CD14-positive monocyte (primary cell): ENCODE measurements at regions not wholly inside any gene's neighbourhood (a gene's known extent, or its start where the extent isn't known, plus 50 kb on each side); places are given as distances from the start of the nearest gene placed in this dataset.

Experiments used
- DNase-seq, 3 donors: peaks; one replicate each; pipeline ENCODE4 v3.0.0-alpha.2; 2011 to 2022
- H2AFZ ChIP-seq: 2 replicates; pipeline ENCODE4 v1.6.0; 2012; ENCODE audit warnings: mild to moderate bottlenecking, low read depth, low read length, inconsistent platforms; ENCODE audit not compliant: insufficient read depth, poor library complexity, severe bottlenecking
- H3K27ac ChIP-seq, 2 donors: 1 replicate in 1 of 2; 2 replicates in 1 of 2; pipeline ENCODE4 v1.5.1; 2012 to 2013; ENCODE audit warnings: low read length in 2 of 2, control low read depth in 1 of 2, inconsistent platforms in 1 of 2, low read depth in 1 of 2, mild to moderate bottlenecking in 1 of 2
- H3K27me3 ChIP-seq, 2 donors: one replicate each; pipeline versions ENCODE4 v1.6.0 to v1.6.1; 2011 to 2013; ENCODE audit warnings: low read length in 2 of 2; ENCODE audit not compliant: control insufficient read depth in 2 of 2, insufficient read depth in 2 of 2
- H3K36me3 ChIP-seq, 2 donors: replicated peaks in 1 of 2; 1 replicate in 1 of 2; 2 replicates in 1 of 2; pipeline versions ENCODE4 v1.5.1 to v1.6.1; 2012 to 2013; ENCODE audit warnings: low read length in 2 of 2, control low read depth in 1 of 2, inconsistent platforms in 1 of 2, mild to moderate bottlenecking in 1 of 2; ENCODE audit not compliant: insufficient read depth in 2 of 2, control insufficient read depth in 1 of 2
- H3K4me1 ChIP-seq, 2 donors: 1 replicate in 1 of 2; 2 replicates in 1 of 2; pipeline versions ENCODE4 v1.5.1 to v1.6.1; 2012 to 2013; ENCODE audit warnings: low read length in 2 of 2, control low read depth in 1 of 2, inconsistent platforms in 1 of 2, mild to moderate bottlenecking in 1 of 2, moderate library complexity in 1 of 2; ENCODE audit not compliant: insufficient read depth in 2 of 2, control insufficient read depth in 1 of 2
- H3K4me2 ChIP-seq: replicated peaks from 2 replicates; pipeline ENCODE3; 2012; ENCODE audit warnings: low read length, moderate library complexity, mild to moderate bottlenecking; ENCODE audit not compliant: poor library complexity, severe bottlenecking; ENCODE audit errors: extremely low read depth
- H3K4me3 ChIP-seq, 3 experiments: fragments of 200-600 bp in 1 of 3; sonication (generic) in 1 of 3; replicated peaks in 1 of 3; 1 replicate in 2 of 3; 2 replicates in 1 of 3; pipeline ENCODE4 v1.5.1; 2011 to 2013; ENCODE audit warnings: low read length in 3 of 3, mild to moderate bottlenecking in 3 of 3, control low read depth in 2 of 3, low read depth in 2 of 3, inconsistent platforms in 1 of 3, moderate library complexity in 1 of 3
- H3K79me2 ChIP-seq: 2 replicates; pipeline ENCODE4 v1.6.0; 2012; ENCODE audit warnings: mild to moderate bottlenecking, control low read depth, inconsistent platforms, low read length, moderate library complexity; ENCODE audit not compliant: insufficient read depth
- H3K9ac ChIP-seq: 2 replicates; pipeline ENCODE4 v1.6.0; 2017; ENCODE audit warnings: low read length, mild to moderate bottlenecking; ENCODE audit not compliant: insufficient read depth, poor library complexity, severe bottlenecking
- H3K9me3 ChIP-seq, 2 donors: replicated peaks in 1 of 2; 1 replicate in 1 of 2; 2 replicates in 1 of 2; pipeline versions ENCODE4 v1.5.1 to v1.6.1; 2012 to 2013; ENCODE audit warnings: low read length in 2 of 2, control low read depth in 1 of 2; ENCODE audit not compliant: control insufficient read depth in 1 of 2, insufficient read depth in 1 of 2
- H4K20me1 ChIP-seq: 2 replicates; pipeline ENCODE4 v1.6.0; 2012; ENCODE audit warnings: mild to moderate bottlenecking, low read length, control low read depth, moderate library complexity; ENCODE audit not compliant: insufficient read depth
- H3K27ac Mint-ChIP-seq, 7 donors: one replicate each; pipeline ENCODE4 v1.8.0; 2020; ENCODE audit warnings: mild to moderate bottlenecking in 7 of 7, mixed read lengths in 7 of 7, moderate library complexity in 6 of 7, inconsistent platforms in 2 of 7
- H3K27me3 Mint-ChIP-seq, 3 donors: one replicate each; pipeline ENCODE4 v1.8.0; 2021 to 2022; ENCODE audit warnings: low read depth in 3 of 3, mild to moderate bottlenecking in 3 of 3, mixed read lengths in 3 of 3, moderate library complexity in 3 of 3, inconsistent platforms in 1 of 3
- H3K36me3 Mint-ChIP-seq, 2 donors: one replicate each; pipeline ENCODE4 v1.8.0; 2020; ENCODE audit warnings: mixed read lengths in 2 of 2, inconsistent platforms in 1 of 2, mild to moderate bottlenecking in 1 of 2
- H3K4me1 Mint-ChIP-seq: one replicate; pipeline ENCODE4 v1.8.0; 2020; ENCODE audit warnings: mild to moderate bottlenecking, mixed read lengths
- H3K4me3 Mint-ChIP-seq, 2 donors: one replicate each; pipeline ENCODE4 v1.8.0; 2020; ENCODE audit warnings: mild to moderate bottlenecking in 2 of 2, mixed read lengths in 2 of 2, moderate library complexity in 1 of 2
- H3K9me3 Mint-ChIP-seq, 7 donors: one replicate each; pipeline ENCODE4 v1.8.0; 2020 to 2022; ENCODE audit warnings: mixed read lengths in 7 of 7, mild to moderate bottlenecking in 6 of 7, moderate library complexity in 6 of 7, inconsistent platforms in 2 of 7
- WGBS: methylation state at CpG from one replicate; pipeline ENCODE4 v1.1.5; 2013; ENCODE audit warnings: missing lambda C conversion rate; ENCODE audit not compliant: insufficient coverage; 5-methylcytosine and 5-hydroxymethylcytosine counted together
- intact Hi-C, 2 donors: fragments of 100-400 bp; cut with micrococcal nuclease; formaldehyde crosslinking; loops; one replicate each; pipeline versions ENCODE4 v1.15.0 to v1.15.1; 2023
- TF ChIP-seq, protein P1 (sequence below): fragments of 200-600 bp; IDR thresholded peaks from one replicate; pipeline ENCODE4 v1.8.0; 2022; ENCODE audit warnings: antibody characterized with exemption, mild to moderate bottlenecking

DNA sequence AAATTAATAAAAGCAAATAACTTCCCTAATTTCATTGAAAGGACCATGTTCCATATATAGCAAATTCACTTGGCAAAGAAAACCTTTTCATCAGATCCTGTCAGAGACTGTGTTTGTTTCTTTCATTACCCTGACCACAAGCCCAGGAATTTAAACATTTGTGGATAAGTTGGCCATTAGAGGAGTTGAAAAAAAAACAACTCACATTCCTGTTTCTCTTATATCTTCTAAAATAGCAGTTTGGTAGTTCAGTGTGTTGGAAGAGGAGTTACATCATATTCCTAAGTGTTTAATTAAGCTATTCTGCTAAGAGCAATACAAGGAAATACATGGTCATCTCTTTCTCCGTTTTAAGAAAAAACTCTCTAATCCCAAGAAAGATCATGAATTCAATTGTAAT is 505.6 kb downstream of the TLE1 start:
- Mint-ChIP-seq H3K4me1 (no peaks in the 10 kb centered on the region), H3K9me3 (peaks cover 0 to 3% (median 0%) of the 10 kb centered on the region in 7 donors), H3K27ac (no peak overlapping the region), H3K36me3 (no peaks in the 10 kb centered on the region), H3K27me3 (peaks cover 0 to 2% (median 0%) of the 10 kb centered on the region in 3 donors), H3K4me3 (no peak overlapping the region)
- H3K4me2 ChIP-seq = no peak overlapping the region
- TF ChIP-seq, protein P1, sequence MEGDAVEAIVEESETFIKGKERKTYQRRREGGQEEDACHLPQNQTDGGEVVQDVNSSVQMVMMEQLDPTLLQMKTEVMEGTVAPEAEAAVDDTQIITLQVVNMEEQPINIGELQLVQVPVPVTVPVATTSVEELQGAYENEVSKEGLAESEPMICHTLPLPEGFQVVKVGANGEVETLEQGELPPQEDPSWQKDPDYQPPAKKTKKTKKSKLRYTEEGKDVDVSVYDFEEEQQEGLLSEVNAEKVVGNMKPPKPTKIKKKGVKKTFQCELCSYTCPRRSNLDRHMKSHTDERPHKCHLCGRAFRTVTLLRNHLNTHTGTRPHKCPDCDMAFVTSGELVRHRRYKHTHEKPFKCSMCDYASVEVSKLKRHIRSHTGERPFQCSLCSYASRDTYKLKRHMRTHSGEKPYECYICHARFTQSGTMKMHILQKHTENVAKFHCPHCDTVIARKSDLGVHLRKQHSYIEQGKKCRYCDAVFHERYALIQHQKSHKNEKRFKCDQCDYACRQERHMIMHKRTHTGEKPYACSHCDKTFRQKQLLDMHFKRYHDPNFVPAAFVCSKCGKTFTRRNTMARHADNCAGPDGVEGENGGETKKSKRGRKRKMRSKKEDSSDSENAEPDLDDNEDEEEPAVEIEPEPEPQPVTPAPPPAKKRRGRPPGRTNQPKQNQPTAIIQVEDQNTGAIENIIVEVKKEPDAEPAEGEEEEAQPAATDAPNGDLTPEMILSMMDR = no peak
- H3K27ac ChIP-seq = no peak overlapping the region
- no peaks in the 10 kb centered on the region for H3K79me2 ChIP-seq
- H3K36me3 ChIP-seq = no peaks in the 10 kb centered on the region
- H3K9ac ChIP-seq = no peak overlapping the region
- intact Hi-C loops = no loop called here
- WGBS = no CpG with 5 or more reads among the region's 1 CpG
- H3K4me1 ChIP-seq = no peaks in the 10 kb centered on the region
- H3K27me3 ChIP-seq = no peaks in the 10 kb centered on the region
- no peak overlapping the region for H3K4me3 ChIP-seq
- H2AFZ ChIP-seq = no peak overlapping the region
- DNase-seq = no peak
- no peaks in the 10 kb centered on the region for H4K20me1 ChIP-seq
- H3K9me3 ChIP-seq = no peaks in the 10 kb centered on the region

- whole genome bisulfite sequencing = no CpG with 5 or more reads among the region's 1 CpG
- H4K20me1 ChIP-seq = no peaks in the 10 kb centered on the region
- H3K36me3 ChIP-seq = no peaks in the 10 kb centered on the region
- no peaks in the 10 kb centered on the region for H3K79me2 ChIP-seq
- no peak overlapping the region for H3K4me2 ChIP-seq
- no peak overlapping the region for H3K4me3 Mint-ChIP-seq
- H3K4me3 ChIP-seq = no peak overlapping the region
- intact Hi-C loops = no loop called here
- peaks cover 0 to 2% (median 0%) of the 10 kb centered on the region in 3 donors for H3K27me3 Mint-ChIP-seq
- H2AFZ ChIP-seq = no peak overlapping the region
- no peak overlapping the region for H3K27ac ChIP-seq
- H3K4me1 Mint-ChIP-seq = no peaks in the 10 kb centered on the region
- no peaks in the 10 kb centered on the region for H3K27me3 ChIP-seq
- no peaks in the 10 kb centered on the region for H3K36me3 Mint-ChIP-seq
- TF ChIP-seq, protein P1 = no peak
- no peak overlapping the region for H3K27ac Mint-ChIP-seq
- no peak overlapping the region for H3K9ac ChIP-seq
- H3K9me3 ChIP-seq = no peaks in the 10 kb centered on the region
- DNase-seq = no peak
- H3K4me1 ChIP-seq = no peaks in the 10 kb centered on the region
- H3K9me3 Mint-ChIP-seq = peaks cover 0 to 3% (median 0%) of the 10 kb centered on the region in 7 donors
These were observed 506.9 kb downstream of the TLE1 start for GRCh38 chr9:81182431-81182830.
